Liver (tissue), 8 donors: ENCODE measurements at regions not wholly inside any gene's neighbourhood (a gene's known extent, or its start where the extent isn't known, plus 50 kb on each side); places are given as distances from the start of the nearest gene placed in this dataset.

Experiments
- DNase-seq: peaks from one replicate; pipeline ENCODE4 v3.0.0-alpha.2; 2017; ENCODE audit warnings: low spot score
- H3K27ac ChIP-seq, 2 donors: one replicate each; pipeline ENCODE4 v1.7.0; 2013; ENCODE audit warnings: inconsistent platforms in 2 of 2, low read length in 2 of 2, control low read depth in 1 of 2, low read depth in 1 of 2, mild to moderate bottlenecking in 1 of 2
- H3K27me3 ChIP-seq, 4 donors: one replicate each; pipeline versions ENCODE4 v1.6.1 to v1.7.0; 2013; ENCODE audit warnings: low read length in 3 of 4, inconsistent platforms in 1 of 4, mild to moderate bottlenecking in 1 of 4, moderate library complexity in 1 of 4; ENCODE audit not compliant: control insufficient read depth in 4 of 4, insufficient read depth in 4 of 4
- H3K36me3 ChIP-seq, 4 donors: one replicate each; pipeline versions ENCODE4 v1.6.1 to v1.7.0; 2013; ENCODE audit warnings: low read length in 3 of 4, mild to moderate bottlenecking in 3 of 4, low read depth in 1 of 4, moderate library complexity in 1 of 4; ENCODE audit not compliant: control insufficient read depth in 4 of 4, insufficient read depth in 3 of 4
- H3K4me1 ChIP-seq, 4 donors: one replicate each; pipeline versions ENCODE4 v1.6.1 to v1.7.0; 2013; ENCODE audit warnings: low read length in 3 of 4, mild to moderate bottlenecking in 3 of 4, moderate library complexity in 1 of 4; ENCODE audit not compliant: control insufficient read depth in 4 of 4, insufficient read depth in 4 of 4
- H3K4me3 ChIP-seq, 3 donors: one replicate each; pipeline versions ENCODE4 v1.6.1 to v1.7.0; 2013; ENCODE audit warnings: low read length in 3 of 3, control low read depth in 1 of 3, low read depth in 1 of 3, mild to moderate bottlenecking in 1 of 3
- H3K9ac ChIP-seq, 2 donors: one replicate each; pipeline ENCODE4 v1.7.0; 2013; ENCODE audit warnings: low read length in 2 of 2, mild to moderate bottlenecking in 2 of 2, moderate library complexity in 2 of 2, control low read depth in 1 of 2, low read depth in 1 of 2
- H3K9me3 ChIP-seq, 4 donors: one replicate each; pipeline versions ENCODE4 v1.6.1 to v1.7.0; 2013; ENCODE audit warnings: low read length in 3 of 4; ENCODE audit not compliant: control insufficient read depth in 4 of 4
- ATF3 ChIP-seq: IDR thresholded peaks from 2 replicates; pipeline ENCODE4 v1.6.1; 2016; ENCODE audit warnings: antibody characterized with exemption
- CTCF ChIP-seq: fragments of 150-350 bp; IDR thresholded peaks from 2 replicates; pipeline ENCODE4 v1.5.1; 2017; ENCODE audit warnings: improper control_type of control experiment, low read depth, low read length; ENCODE audit not compliant: missing input control
- FOXA1 ChIP-seq: IDR thresholded peaks from 2 replicates; pipeline ENCODE4 v1.6.1; 2016; ENCODE audit warnings: antibody characterized with exemption
- FOXA2 ChIP-seq: IDR thresholded peaks from 2 replicates; pipeline ENCODE4 v1.6.1; 2016; ENCODE audit warnings: antibody characterized with exemption
- GABPA ChIP-seq, 2 donors: IDR thresholded peaks in 1 of 2; conservative IDR thresholded peaks in 1 of 2; 2 replicates each; pipeline ENCODE4 v1.6.1; 2016; ENCODE audit warnings: antibody characterized with exemption in 2 of 2, mild to moderate bottlenecking in 1 of 2, moderate library complexity in 1 of 2
- HNF4A ChIP-seq, 2 donors: conservative IDR thresholded peaks; 2 replicates each; pipeline ENCODE4 v1.6.1; 2016; ENCODE audit warnings: antibody characterized with exemption in 2 of 2, mild to moderate bottlenecking in 2 of 2
- HNF4G ChIP-seq: IDR thresholded peaks from 2 replicates; pipeline ENCODE4 v1.6.1; 2016; ENCODE audit warnings: antibody characterized with exemption
- JUND ChIP-seq, 2 donors: IDR thresholded peaks; 2 replicates each; pipeline ENCODE4 v1.6.1; 2016; ENCODE audit warnings: antibody characterized with exemption in 2 of 2
- NR2F2 ChIP-seq: IDR thresholded peaks from 2 replicates; pipeline ENCODE4 v1.6.1; 2016; ENCODE audit warnings: antibody characterized with exemption
- RAD21 ChIP-seq, 2 donors: IDR thresholded peaks; 2 replicates each; pipeline ENCODE4 v1.6.1; 2016; ENCODE audit warnings: antibody characterized with exemption in 2 of 2, mild to moderate bottlenecking in 2 of 2
- REST ChIP-seq: IDR thresholded peaks from 2 replicates; pipeline ENCODE4 v1.6.1; 2016; ENCODE audit warnings: antibody characterized with exemption, mild to moderate bottlenecking
- SP1 ChIP-seq: IDR thresholded peaks from 2 replicates; pipeline ENCODE4 v1.6.1; 2018; ENCODE audit warnings: antibody characterized with exemption, mild to moderate bottlenecking
- TAF1 ChIP-seq: conservative IDR thresholded peaks from 2 replicates; pipeline ENCODE4 v1.6.1; 2016; ENCODE audit warnings: antibody characterized with exemption, mild to moderate bottlenecking
- YY1 ChIP-seq: IDR thresholded peaks from 2 replicates; pipeline ENCODE4 v1.6.1; 2016; ENCODE audit warnings: antibody characterized with exemption, mild to moderate bottlenecking
- ZBTB33 ChIP-seq: IDR thresholded peaks from 2 replicates; pipeline ENCODE4 v1.6.1; 2016; ENCODE audit warnings: antibody characterized with exemption
- WGBS: extraction: QIAGEN DNeasy Blood & Tissue Kit; methylation state at CpG from one replicate; pipeline ENCODE4 v1.1.7; 2013; 5-methylcytosine and 5-hydroxymethylcytosine counted together
- donor health status: healthy.
- donor health status: healthy.
- donor health status: healthy.
- donor health status: healthy.
- donor health status: healthy.

GRCh38 chr7:106430535-106431455 is 146.0 kb upstream of the NAMPT start:
- Histone ChIP-seq H3K9me3 (no peaks in the 10 kb centered on the region), H3K4me1 (peaks cover 0 to 10% (median 2%) of the 10 kb centered on the region in 4 donors), H3K36me3 (no peaks in the 10 kb centered on the region), H3K4me3 (no peak overlapping the region), H3K27me3 (no peaks in the 10 kb centered on the region), H3K27ac (no peak overlapping the region), H3K9ac (no peak overlapping the region)
- 57% methylated on average over 4 of the region's 4 CpGs for WGBS
- DNase-seq, result no peak
- TF ChIP-seq HNF4G, result no peak
- no peak for TF ChIP-seq RAD21 (IDR thresholded peaks at IDR 0.05)
- no peak for TF ChIP-seq JUND (IDR thresholded peaks at IDR 0.05)
- no peak for TF ChIP-seq FOXA1
- no peak for TF ChIP-seq FOXA2
- TF ChIP-seq HNF4A (conservative IDR thresholded peaks at IDR 0.05), result no peak
- no peak for TF ChIP-seq ZBTB33
- no peak for TF ChIP-seq GABPA (IDR thresholded peaks at IDR 0.05 in 1 of 2, conservative IDR thresholded peaks at IDR 0.05 in 1 of 2)
- no peak for TF ChIP-seq ATF3
- no peak for TF ChIP-seq REST
- TF ChIP-seq CTCF, result no peak

- Histone ChIP-seq H3K36me3 (no peaks in the 10 kb centered on the region), H3K9me3 (no peaks in the 10 kb centered on the region), H3K9ac (no peak overlapping the region), H3K27ac (no peak overlapping the region), H3K4me3 (no peak overlapping the region), H3K4me1 (peaks cover 0 to 16% (median 2%) of the 10 kb centered on the region in 4 donors), H3K27me3 (no peaks in the 10 kb centered on the region)
- 86% methylated on average over 4 of the region's 4 CpGs for WGBS
- DNase-seq, result no peak
- no peak for TF ChIP-seq FOXA1
- no peak for TF ChIP-seq FOXA2
- TF ChIP-seq HNF4G, result no peak
- no peak for TF ChIP-seq HNF4A (conservative IDR thresholded peaks at IDR 0.05)
- TF ChIP-seq NR2F2, result no peak
- no peak for TF ChIP-seq CTCF
- TF ChIP-seq SP1, result no peak
- TF ChIP-seq YY1, result no peak
- TF ChIP-seq TAF1, result no peak
- no peak for TF ChIP-seq RAD21 (IDR thresholded peaks at IDR 0.05)
- no peak for TF ChIP-seq ZBTB33
- no peak for TF ChIP-seq GABPA (IDR thresholded peaks at IDR 0.05 in 1 of 2, conservative IDR thresholded peaks at IDR 0.05 in 1 of 2)
Measured at GRCh38 chr7:106430103-106430502, 145.3 kb upstream of the NAMPT start.
